WTC11 (cell line): ENCODE measurements at regions not wholly inside any gene's neighbourhood (a gene's known extent, or its start where the extent isn't known, plus 50 kb on each side); places are given as distances from the start of the nearest gene placed in this dataset.

Experiments used
- ATAC-seq: fragments of 200-7000 bp; cut with Tn5 transposase; 2 replicates; pipeline ENCODE4 v1.10.0; 2021; ENCODE audit warnings: mild to moderate bottlenecking, moderate library complexity
- CTCF ChIA-PET: fragments of 300-600 bp; sonication (Branson Sonifier 250); formaldehyde crosslinking; loops from one replicate; lab custom pipeline; 2021; ENCODE audit warnings: antibody characterized with exemption; lab: Charles Lee
- POLR2A ChIA-PET: fragments of 350-600 bp; sonication (Branson Sonifier 250); formaldehyde crosslinking; loops from one replicate; lab custom pipeline; 2021; ENCODE audit warnings: antibody characterized with exemption; lab: Charles Lee
- DNase-seq: peaks from one replicate; pipeline ENCODE4 v3.0.0; 2021; ENCODE audit warnings: low spot score
- H3K27ac Mint-ChIP-seq: 2 replicates; pipeline ENCODE4 v1.8.0; 2021; ENCODE audit warnings: mixed read lengths
- H3K27me3 Mint-ChIP-seq: 2 replicates; pipeline ENCODE4 v1.8.0; 2021; ENCODE audit warnings: low read depth, mild to moderate bottlenecking, moderate library complexity, mixed read lengths
- H3K36me3 Mint-ChIP-seq: 2 replicates; pipeline ENCODE4 v1.8.0; 2021; ENCODE audit warnings: mixed read lengths
- H3K4me1 Mint-ChIP-seq: 2 replicates; pipeline ENCODE4 v1.8.0; 2022; ENCODE audit warnings: mixed read lengths
- H3K4me3 Mint-ChIP-seq: 2 replicates; pipeline ENCODE4 v1.8.0; 2021; ENCODE audit warnings: mild to moderate bottlenecking, moderate library complexity, mixed read lengths
- H3K9me3 Mint-ChIP-seq: 2 replicates; pipeline ENCODE4 v1.8.0; 2021; ENCODE audit warnings: mixed read lengths
- ARID4B ChIP-seq: sonication (generic); formaldehyde crosslinking; IDR thresholded peaks from 2 replicates; pipeline ENCODE4 v1.8.0; 2023; ENCODE audit warnings: missing genetic modification reagents, mild to moderate bottlenecking, borderline replicate concordance
- CREM ChIP-seq: sonication (generic); formaldehyde crosslinking; IDR thresholded peaks from 2 replicates; pipeline ENCODE4 v1.8.1; 2022; ENCODE audit warnings: mild to moderate bottlenecking, missing genetic modification reagents, moderate library complexity
- CTCF ChIP-seq: fragments of 200-600 bp; IDR thresholded peaks from 2 replicates; pipeline ENCODE4 v1.8.0; 2022; ENCODE audit warnings: antibody characterized with exemption
- E2F1 ChIP-seq: sonication (generic); formaldehyde crosslinking; IDR thresholded peaks from 2 replicates; pipeline ENCODE4 v1.8.0; 2022; ENCODE audit warnings: mild to moderate bottlenecking, missing genetic modification reagents
- FOXJ3 ChIP-seq: sonication (generic); formaldehyde crosslinking; IDR thresholded peaks from 2 replicates; pipeline ENCODE4 v1.9.0; 2021; ENCODE audit warnings: missing genetic modification reagents, mild to moderate bottlenecking, borderline replicate concordance
- FOXK1 ChIP-seq: sonication (generic); formaldehyde crosslinking; IDR thresholded peaks from 2 replicates; pipeline ENCODE4 v1.8.0; 2022; ENCODE audit warnings: mild to moderate bottlenecking, moderate library complexity, missing genetic modification reagents
- GABPB1 ChIP-seq: sonication (generic); formaldehyde crosslinking; IDR thresholded peaks from 2 replicates; pipeline ENCODE4 v1.8.1; 2023; ENCODE audit warnings: mild to moderate bottlenecking, missing genetic modification reagents
- HMGXB4 ChIP-seq: sonication (generic); formaldehyde crosslinking; IDR thresholded peaks from 2 replicates; pipeline ENCODE4 v1.8.1; 2023; ENCODE audit warnings: mild to moderate bottlenecking, moderate library complexity, missing genetic modification reagents
- JUN ChIP-seq: sonication (generic); formaldehyde crosslinking; IDR thresholded peaks from 2 replicates; pipeline ENCODE4 v1.8.0; 2023; ENCODE audit warnings: mild to moderate bottlenecking, missing genetic modification reagents
- MAX ChIP-seq: sonication (generic); formaldehyde crosslinking; IDR thresholded peaks from 2 replicates; pipeline ENCODE4 v1.8.0; 2022; ENCODE audit warnings: mild to moderate bottlenecking, missing genetic modification reagents
- MXD4 ChIP-seq: fragments of 250-450 bp; sonication (Bioruptor Pico); IDR thresholded peaks from 2 replicates; pipeline ENCODE4 v1.8.0; 2021; ENCODE audit warnings: mild to moderate bottlenecking, moderate library complexity, borderline replicate concordance
- NFATC4 ChIP-seq: fragments of 250-450 bp; sonication (Bioruptor Pico); IDR thresholded peaks from 2 replicates; pipeline ENCODE4 v1.9.0; 2021; ENCODE audit warnings: mild to moderate bottlenecking
- NR2C2 ChIP-seq: sonication (generic); formaldehyde crosslinking; IDR thresholded peaks from 2 replicates; pipeline ENCODE4 v1.8.0; 2022; ENCODE audit warnings: mild to moderate bottlenecking, missing genetic modification reagents
- OVOL2 ChIP-seq: fragments of 250-450 bp; sonication (Bioruptor Pico); IDR thresholded peaks from 2 replicates; pipeline ENCODE4 v1.9.0; 2021; ENCODE audit warnings: mild to moderate bottlenecking, borderline replicate concordance
- RELA ChIP-seq: sonication (generic); formaldehyde crosslinking; IDR thresholded peaks from 2 replicates; pipeline ENCODE4 v1.8.1; 2022; ENCODE audit warnings: missing genetic modification reagents, mild to moderate bottlenecking, borderline replicate concordance
- SMAD3 ChIP-seq: sonication (generic); formaldehyde crosslinking; IDR thresholded peaks from 2 replicates; pipeline ENCODE4 v1.8.0; 2022; ENCODE audit warnings: missing genetic modification reagents, mild to moderate bottlenecking, borderline replicate concordance
- TCF7 ChIP-seq: sonication (generic); formaldehyde crosslinking; IDR thresholded peaks from 2 replicates; pipeline ENCODE4 v1.8.0; 2022; ENCODE audit warnings: mild to moderate bottlenecking, low read depth, missing genetic modification reagents, moderate library complexity
- USF1 ChIP-seq: sonication (generic); formaldehyde crosslinking; IDR thresholded peaks from 2 replicates; pipeline ENCODE4 v1.8.0; 2022; ENCODE audit warnings: mild to moderate bottlenecking, missing genetic modification reagents
- ZNF232 ChIP-seq: sonication (generic); formaldehyde crosslinking; IDR thresholded peaks from 2 replicates; pipeline ENCODE4 v1.8.0; 2022; ENCODE audit warnings: mild to moderate bottlenecking, missing genetic modification reagents

- TF ChIP-seq CTCF: no peak
- TF ChIP-seq OVOL2 (CRISPR knock-in tag): no peak
- no peak for TF ChIP-seq TCF7 (CRISPR knock-in tag)
- no peak for TF ChIP-seq E2F1 (CRISPR knock-in tag)
- TF ChIP-seq MXD4 (CRISPR knock-in tag): no peak
- no peak for TF ChIP-seq USF1 (CRISPR knock-in tag)
- TF ChIP-seq FOXJ3: no peak
- no peak for TF ChIP-seq NR2C2 (CRISPR knock-in tag)
- no peak for TF ChIP-seq ZNF232 (CRISPR knock-in tag)
- TF ChIP-seq FOXK1: no peak
- TF ChIP-seq JUN (CRISPR knock-in tag): no peak
- no peak for ATAC-seq
- Mint-ChIP-seq H3K27ac (no peak overlapping the region), H3K4me1 (peaks cover 9% of the 10 kb centered on the region), H3K9me3 (peaks cover 8% of the 10 kb centered on the region), H3K36me3 (no peaks in the 10 kb centered on the region), H3K27me3 (peaks cover 6% of the 10 kb centered on the region; the same call in 1 of the 2 replicates), H3K4me3 (no peak overlapping the region)
- ChIA-PET POLR2A (no interaction called here), CTCF (no interaction called here)
- no peak for DNase-seq
Observed at GRCh38 chr20:57787990-57788781, 78.4 kb upstream of the PMEPA1 start.

- Mint-ChIP-seq H3K4me1 (peaks cover 6% of the 10 kb centered on the region), H3K27ac (no peak overlapping the region), H3K27me3 (peaks cover 6% of the 10 kb centered on the region; the same call in 1 of the 2 replicates), H3K4me3 (no peak overlapping the region), H3K9me3 (peaks cover 8% of the 10 kb centered on the region), H3K36me3 (no peaks in the 10 kb centered on the region)
- ChIA-PET CTCF (no interaction called here), POLR2A (no interaction called here)
- TF ChIP-seq GABPB1: no peak
- no peak for DNase-seq
- no peak for ATAC-seq
Observed at GRCh38 chr20:57787151-57787989, 77.6 kb upstream of the PMEPA1 start.

GRCh38 chr20:57786304-57786932 is 76.6 kb upstream of the PMEPA1 start:
- ChIA-PET CTCF (no interaction called here), POLR2A (no interaction called here)
- Mint-ChIP-seq H3K27ac (no peak overlapping the region; the same call in 1 of the 2 replicates), H3K36me3 (no peaks in the 10 kb centered on the region), H3K9me3 (peaks cover under 1% of the 10 kb centered on the region), H3K27me3 (peaks cover under 1% of the 10 kb centered on the region; the same call in 1 of the 2 replicates), H3K4me1 (peaks cover 2% of the 10 kb centered on the region; the same call in 1 of the 2 replicates), H3K4me3 (no peak overlapping the region)
- ATAC-seq (no peak), DNase-seq (no peak)
- TF ChIP-seq SMAD3 (CRISPR knock-in tag) (no peak), RELA (no peak), GABPB1 (no peak), JUN (CRISPR knock-in tag) (no peak), CREM (CRISPR knock-in tag) (no peak), ARID4B (no peak), HMGXB4 (no peak), NFATC4 (CRISPR knock-in tag) (no peak), MAX (CRISPR knock-in tag) (no peak), ZNF232 (CRISPR knock-in tag) (no peak)
